Endodermal cell (in vitro differentiated cells): ENCODE measurements at regions not wholly inside any gene's neighbourhood (a gene's known extent, or its start where the extent isn't known, plus 50 kb on each side); places are given as distances from the start of the nearest gene placed in this dataset.

Experiments
- DNase-seq: peaks from one replicate; pipeline ENCODE4 v3.0.0-alpha.2; 2017
- H3K27ac ChIP-seq: 2 replicates; pipeline ENCODE4 v1.5.1; 2013; ENCODE audit warnings: mild to moderate bottlenecking, low read depth, low read length, moderate library complexity
- H3K27me3 ChIP-seq: 2 replicates; pipeline ENCODE4 v1.6.1; 2013; ENCODE audit warnings: mild to moderate bottlenecking, low read length, moderate library complexity; ENCODE audit not compliant: insufficient read depth, control insufficient read depth, poor library complexity, severe bottlenecking
- H3K36me3 ChIP-seq: 2 replicates; pipeline ENCODE4 v1.7.0; 2013; ENCODE audit warnings: mild to moderate bottlenecking, low read length, moderate library complexity; ENCODE audit not compliant: control insufficient read depth, insufficient read depth
- H3K4me1 ChIP-seq: one replicate; pipeline ENCODE4 v1.7.0; 2013; ENCODE audit warnings: low read length; ENCODE audit not compliant: control insufficient read depth, insufficient read depth
- H3K4me3 ChIP-seq: 2 replicates; pipeline ENCODE4 v1.5.1; 2013; ENCODE audit warnings: mild to moderate bottlenecking, low read length, moderate library complexity
- H3K9ac ChIP-seq: 2 replicates; pipeline ENCODE4 v1.6.1; 2013; ENCODE audit warnings: mild to moderate bottlenecking, low read length, moderate library complexity; ENCODE audit not compliant: poor library complexity, severe bottlenecking; ENCODE audit errors: extremely low read depth
- H3K9me3 ChIP-seq: 2 replicates; pipeline ENCODE4 v1.6.1; 2013; ENCODE audit warnings: mild to moderate bottlenecking, low read length, moderate library complexity; ENCODE audit not compliant: control insufficient read depth
- H3K27ac Mint-ChIP-seq: 2 replicates; pipeline ENCODE4 v1.8.0; 2020; ENCODE audit warnings: mixed read lengths
- H3K27me3 Mint-ChIP-seq: 2 replicates; pipeline ENCODE4 v1.8.0; 2021; ENCODE audit warnings: mild to moderate bottlenecking, mixed read lengths; ENCODE audit not compliant: insufficient read depth
- H3K36me3 Mint-ChIP-seq: 2 replicates; pipeline ENCODE4 v1.8.0; 2020; ENCODE audit warnings: low read depth, mixed read lengths
- H3K4me1 Mint-ChIP-seq: 2 replicates; pipeline ENCODE4 v1.8.0; 2020; ENCODE audit warnings: mixed read lengths
- H3K4me3 Mint-ChIP-seq: 2 replicates; pipeline ENCODE4 v1.8.0; 2020; ENCODE audit warnings: mild to moderate bottlenecking, moderate library complexity, mixed read lengths
- H3K9me3 Mint-ChIP-seq: 2 replicates; pipeline ENCODE4 v1.8.0; 2020; ENCODE audit warnings: mild to moderate bottlenecking, mixed read lengths
- CTCF ChIP-seq: fragments of 200-600 bp; sonication (generic); conservative IDR thresholded peaks from 2 replicates; pipeline ENCODE4 v1.5.0; 2021; ENCODE audit warnings: antibody characterized with exemption, mild to moderate bottlenecking
- WGBS, 2 experiments: methylation state at CpG; one replicate each; pipeline versions ENCODE4 v1.1.5 to v1.1.7; 2013; ENCODE audit warnings: missing lambda C conversion rate in 2 of 2, mixed read lengths in 1 of 2; ENCODE audit not compliant: insufficient coverage in 1 of 2, insufficient read length in 1 of 2; 5-methylcytosine and 5-hydroxymethylcytosine counted together

GRCh38 chr13:74024856-74025255 is 109.3 kb downstream of the KLF12 start:
- Mint-ChIP-seq H3K36me3 (peaks cover 28% of the 10 kb centered on the region), H3K9me3 (peaks cover 18% of the 10 kb centered on the region), H3K4me1 (peaks cover 44% of the 10 kb centered on the region), H3K27ac (no peak overlapping the region), H3K4me3 (no peak overlapping the region), H3K27me3 (no peaks in the 10 kb centered on the region)
- no peak overlapping the region for H3K27ac ChIP-seq
- no peak overlapping the region for H3K9ac ChIP-seq
- H3K4me1 ChIP-seq: peaks cover 14% of the 10 kb centered on the region
- H3K27me3 ChIP-seq: no peaks in the 10 kb centered on the region
- H3K36me3 ChIP-seq: no peaks in the 10 kb centered on the region
- peaks cover 23% of the 10 kb centered on the region for H3K9me3 ChIP-seq
- no peak for DNase-seq
- no peak overlapping the region for H3K4me3 ChIP-seq
- TF ChIP-seq CTCF: no peak

GRCh38 chr13:74024314-74024713 is 109.9 kb downstream of the KLF12 start:
- Mint-ChIP-seq H3K4me3 (no peak overlapping the region), H3K9me3 (peaks cover 18% of the 10 kb centered on the region), H3K36me3 (peaks cover 28% of the 10 kb centered on the region), H3K27me3 (no peaks in the 10 kb centered on the region), H3K4me1 (peaks cover 38% of the 10 kb centered on the region), H3K27ac (no peak overlapping the region)
- no peak overlapping the region for H3K27ac ChIP-seq
- H3K9me3 ChIP-seq: peaks cover 23% of the 10 kb centered on the region
- H3K4me1 ChIP-seq: peaks cover 14% of the 10 kb centered on the region
- H3K27me3 ChIP-seq: no peaks in the 10 kb centered on the region
- no peak for DNase-seq
- no peaks in the 10 kb centered on the region for H3K36me3 ChIP-seq
- H3K9ac ChIP-seq: no peak overlapping the region
- TF ChIP-seq CTCF: no peak
- H3K4me3 ChIP-seq: no peak overlapping the region
- WGBS, 2 experiments: 90% methylated on average over 3 of the region's 4 CpGs; no CpG with 5 or more reads in 1 of the 2 experiments

- Mint-ChIP-seq H3K4me1 (peaks cover 37% of the 10 kb centered on the region), H3K27ac (no peak overlapping the region), H3K9me3 (peaks cover 18% of the 10 kb centered on the region), H3K27me3 (no peaks in the 10 kb centered on the region), H3K36me3 (peaks cover 28% of the 10 kb centered on the region), H3K4me3 (no peak overlapping the region)
- Histone ChIP-seq H3K4me1 (peaks cover 14% of the 10 kb centered on the region), H3K27ac (no peak overlapping the region), H3K9ac (no peak overlapping the region), H3K27me3 (no peaks in the 10 kb centered on the region), H3K36me3 (no peaks in the 10 kb centered on the region), H3K9me3 (peaks cover 23% of the 10 kb centered on the region), H3K4me3 (peak overlapping the region; percentile 41)
- no peak for TF ChIP-seq CTCF
- no peak for DNase-seq
- 89 to 100% methylated on average over 2 of the region's 2 CpGs for WGBS, 2 experiments
Measured at GRCh38 chr13:74023484-74023883, 110.7 kb downstream of the KLF12 start.
